ENCODE measurements at regions not wholly inside any gene's neighbourhood (a gene's known extent, or its start where the extent isn't known, plus 50 kb on each side); places are given as distances from the start of the nearest gene placed in this dataset.

- no peaks in the 10 kb centered on the region for H3K36me3 ChIP-seq (replicated peaks in 1 of 2; ENCODE audit: control insufficient read depth in 1 of 2, insufficient read depth in 2 of 2, low read length in 2 of 2)
- TF ChIP-seq CTCF (IDR thresholded peaks at IDR 0.05) = no peak
- no peak overlapping the region for H3K27ac Mint-ChIP-seq
These were observed 391.9 kb downstream of the FRK start for GRCh38 chr6:115668781-115669180.

GRCh38 chr6:115668211-115668610, 392.5 kb downstream of the FRK start:
- Histone ChIP-seq H3K4me2 (replicated peaks; ENCODE audit: extremely low read depth, low read length, poor library complexity, severe bottlenecking) (no peak overlapping the region), H3K27me3 (ENCODE audit: control insufficient read depth in 2 of 2, insufficient read depth in 2 of 2, low read length in 2 of 2) (no peaks in the 10 kb centered on the region), H3K4me3 (replicated peaks in 1 of 3; ENCODE audit: low read depth in 2 of 3, low read length in 3 of 3) (no peak overlapping the region), H2AFZ (ENCODE audit: insufficient read depth, low read depth, low read length, poor library complexity, severe bottlenecking) (no peak overlapping the region), H3K4me1 (ENCODE audit: control insufficient read depth in 1 of 2, insufficient read depth in 2 of 2, low read length in 2 of 2) (no peaks in the 10 kb centered on the region), H3K36me3 (replicated peaks in 1 of 2; ENCODE audit: control insufficient read depth in 1 of 2, insufficient read depth in 2 of 2, low read length in 2 of 2) (no peaks in the 10 kb centered on the region), H4K20me1 (ENCODE audit: insufficient read depth, low read length) (no peaks in the 10 kb centered on the region), H3K9ac (ENCODE audit: insufficient read depth, low read length, poor library complexity, severe bottlenecking) (no peak overlapping the region), H3K9me3 (replicated peaks in 1 of 2; ENCODE audit: control insufficient read depth in 1 of 2, insufficient read depth in 1 of 2, low read length in 2 of 2) (no peaks in the 10 kb centered on the region), H3K27ac (ENCODE audit: low read depth in 1 of 2, low read length in 2 of 2) (no peak overlapping the region), H3K79me2 (ENCODE audit: insufficient read depth, low read length) (no peaks in the 10 kb centered on the region)
- no peak overlapping the region for H3K4me3 Mint-ChIP-seq
- H3K9me3 Mint-ChIP-seq = no peaks in the 10 kb centered on the region
- TF ChIP-seq CTCF (IDR thresholded peaks at IDR 0.05) = no peak
- no peaks in the 10 kb centered on the region for H3K27me3 Mint-ChIP-seq (ENCODE audit: low read depth in 3 of 3)
- no peaks in the 10 kb centered on the region for H3K36me3 Mint-ChIP-seq
- intact Hi-C loops (cut with micrococcal nuclease) = no loop called here
- H3K27ac Mint-ChIP-seq = no peak overlapping the region
- DNase-seq = no peak
- no peaks in the 10 kb centered on the region for H3K4me1 Mint-ChIP-seq

More at GRCh38 chr6:115668781-115669180, 391.9 kb downstream of the FRK start:
- Histone ChIP-seq H3K4me3 (replicated peaks in 1 of 3; ENCODE audit: low read depth in 2 of 3, low read length in 3 of 3) (no peak overlapping the region), H3K79me2 (ENCODE audit: insufficient read depth, low read length) (no peaks in the 10 kb centered on the region), H3K27me3 (ENCODE audit: control insufficient read depth in 2 of 2, insufficient read depth in 2 of 2, low read length in 2 of 2) (no peaks in the 10 kb centered on the region), H3K4me1 (ENCODE audit: control insufficient read depth in 1 of 2, insufficient read depth in 2 of 2, low read length in 2 of 2) (no peaks in the 10 kb centered on the region), H4K20me1 (ENCODE audit: insufficient read depth, low read length) (no peaks in the 10 kb centered on the region), H3K9me3 (replicated peaks in 1 of 2; ENCODE audit: control insufficient read depth in 1 of 2, insufficient read depth in 1 of 2, low read length in 2 of 2) (no peaks in the 10 kb centered on the region), H3K27ac (ENCODE audit: low read depth in 1 of 2, low read length in 2 of 2) (no peak overlapping the region), H2AFZ (ENCODE audit: insufficient read depth, low read depth, low read length, poor library complexity, severe bottlenecking) (no peak overlapping the region), H3K4me2 (replicated peaks; ENCODE audit: extremely low read depth, low read length, poor library complexity, severe bottlenecking) (no peak overlapping the region), H3K9ac (ENCODE audit: insufficient read depth, low read length, poor library complexity, severe bottlenecking) (no peak overlapping the region)
- Mint-ChIP-seq H3K4me1 (no peaks in the 10 kb centered on the region), H3K36me3 (no peaks in the 10 kb centered on the region), H3K4me3 (no peak overlapping the region), H3K27me3 (ENCODE audit: low read depth in 3 of 3) (no peaks in the 10 kb centered on the region), H3K9me3 (no peaks in the 10 kb centered on the region)
- no CpG with 5 or more reads among the region's 1 CpG for WGBS (ENCODE audit: insufficient coverage)
- intact Hi-C loops (cut with micrococcal nuclease) = no loop called here
- no peak for DNase-seq
